A172 (cell line): ENCODE measurements at regions not wholly inside any gene's neighbourhood (a gene's known extent, or its start where the extent isn't known, plus 50 kb on each side); places are given as distances from the start of the nearest gene placed in this dataset.
"Not testable (repeated sequence)": the region's sequence is repeated elsewhere in the genome, so short reads cannot be mapped to it uniquely, and the experiment has no call there.

Experiments used
- DNase-seq: peaks from one replicate; pipeline ENCODE4 v3.0.0-alpha.2; 2015; ENCODE audit warnings: low spot score

DNA sequence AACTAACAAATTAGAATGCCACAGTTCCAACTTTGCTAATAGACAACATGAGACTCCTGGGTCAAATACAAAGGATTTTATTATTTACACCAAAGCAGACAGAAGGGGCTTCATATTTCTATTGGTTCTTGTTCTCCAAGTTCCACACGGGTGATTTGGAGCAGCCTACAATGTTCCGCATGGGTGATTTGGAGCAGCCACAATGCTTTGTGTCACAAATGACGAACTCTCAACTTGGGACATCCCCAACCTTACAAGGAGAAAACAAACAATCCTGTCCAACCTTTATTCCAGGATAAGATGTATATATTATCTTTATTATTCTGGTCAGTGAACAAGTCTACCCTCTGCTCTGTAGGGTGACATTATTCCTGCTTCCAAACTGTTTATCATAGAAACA is 694.3 kb upstream of the MGAT4C start:
- no peak for DNase-seq

DNA sequence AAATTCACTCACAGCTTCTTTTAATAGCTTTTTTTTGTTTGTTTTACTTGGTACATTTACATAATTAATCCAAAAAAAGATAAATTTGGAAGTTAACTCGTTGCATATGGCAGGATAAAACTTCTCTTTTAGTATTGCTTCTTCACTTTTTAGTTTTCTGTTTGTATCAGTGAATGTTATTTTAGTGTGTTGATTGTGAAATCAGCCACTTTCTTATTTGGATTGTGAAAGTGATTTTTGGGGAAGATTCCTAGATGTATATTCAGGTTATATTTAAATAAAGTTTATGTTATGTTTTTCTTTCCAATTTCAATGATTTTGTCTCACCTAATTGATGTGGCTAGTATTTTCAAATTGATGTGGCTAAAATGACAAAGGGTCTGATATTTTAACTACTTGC is 693.9 kb upstream of the MGAT4C start:
- no peak for DNase-seq

DNA sequence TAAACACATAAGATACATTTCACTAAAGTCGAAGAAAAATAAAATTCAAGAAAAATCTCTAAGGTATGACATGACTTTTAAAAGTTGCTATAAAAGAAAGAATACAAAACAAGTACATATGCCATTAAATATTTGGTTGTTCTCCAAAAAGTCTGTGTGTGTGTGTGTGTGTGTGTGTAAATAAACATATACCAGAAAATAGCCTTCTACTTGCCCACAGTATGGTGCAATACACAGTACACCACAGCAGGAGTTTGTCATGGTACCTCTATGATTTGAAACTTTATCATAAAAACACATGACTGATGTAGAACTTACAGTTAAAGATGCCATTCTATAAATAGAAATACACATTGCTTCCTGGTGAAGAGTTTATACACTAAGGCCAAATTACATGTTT is 692.7 kb upstream of the MGAT4C start:
- DNase-seq = no peak

DNA sequence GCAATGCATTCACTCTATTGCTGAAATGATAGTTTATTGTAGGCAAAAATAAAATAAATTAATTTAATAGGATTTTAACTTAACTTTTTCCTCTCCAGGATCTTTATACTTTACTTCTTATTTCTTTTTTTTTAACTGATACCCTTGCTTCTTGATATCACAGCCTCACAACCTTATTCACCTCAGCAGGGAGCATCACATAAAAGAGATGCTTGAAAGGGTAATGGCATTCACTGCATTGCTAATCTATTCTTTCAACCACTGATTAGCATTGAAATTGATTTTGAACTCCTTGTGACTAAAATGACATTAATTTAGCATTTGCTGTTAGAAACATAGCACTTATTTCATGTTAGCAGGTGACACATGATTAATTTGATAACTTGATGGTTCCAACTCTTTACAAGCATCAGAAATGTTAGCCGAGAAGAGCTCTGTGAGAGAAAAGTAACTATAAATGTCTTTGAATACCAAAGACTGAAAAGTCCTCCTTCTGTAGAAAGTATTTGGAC is 689.5 kb upstream of the MGAT4C start:
- no peak for DNase-seq

DNA sequence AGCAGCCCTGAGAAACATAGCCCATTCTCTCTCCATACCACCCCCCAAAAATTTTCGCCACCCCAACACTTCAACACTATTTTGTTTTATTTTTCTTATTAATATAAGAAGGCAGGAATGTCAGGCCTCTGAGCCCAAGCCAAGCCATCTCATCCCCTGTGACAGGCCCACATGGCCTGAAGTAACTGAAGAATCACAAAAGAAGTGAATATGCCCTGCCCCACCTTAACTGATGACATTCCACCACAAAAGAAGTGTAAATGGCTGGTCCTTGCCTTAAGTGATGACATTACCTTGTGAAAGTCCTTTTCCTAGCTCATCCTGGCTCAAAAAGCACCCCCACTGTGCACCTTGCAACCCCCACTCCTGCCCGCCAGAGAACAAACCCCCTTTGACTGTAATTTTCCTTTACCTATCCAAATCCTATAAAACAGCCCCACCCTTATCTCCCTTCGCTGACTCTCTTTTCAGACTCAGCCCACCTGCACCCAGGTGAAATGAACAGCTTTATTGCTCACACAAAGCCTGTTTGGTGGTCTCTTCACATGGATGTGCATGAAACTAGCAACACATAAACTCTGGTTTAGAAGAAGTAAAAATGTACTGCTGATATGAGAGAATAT is 688.1 kb upstream of the MGAT4C start:
- DNase-seq = not testable (repeated sequence)

DNA sequence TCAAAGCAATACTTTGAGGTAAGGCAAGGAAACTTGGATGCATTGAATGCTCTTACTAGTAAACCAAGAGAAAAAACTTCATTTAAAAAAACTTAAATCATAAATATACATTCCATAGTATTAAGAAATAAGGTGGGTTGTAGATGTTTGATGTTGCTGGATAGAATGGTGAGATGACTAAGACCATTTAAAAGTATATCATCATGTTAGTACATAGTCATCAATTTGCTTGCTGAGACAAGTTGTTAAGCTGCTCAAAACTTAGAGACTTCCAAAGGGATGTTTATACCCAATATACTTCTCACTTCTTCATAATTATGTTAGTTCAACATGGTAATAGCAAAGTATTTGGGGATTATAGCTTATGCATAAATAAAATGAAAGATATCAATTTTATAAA is 675.5 kb upstream of the MGAT4C start:
- no peak for DNase-seq

DNA sequence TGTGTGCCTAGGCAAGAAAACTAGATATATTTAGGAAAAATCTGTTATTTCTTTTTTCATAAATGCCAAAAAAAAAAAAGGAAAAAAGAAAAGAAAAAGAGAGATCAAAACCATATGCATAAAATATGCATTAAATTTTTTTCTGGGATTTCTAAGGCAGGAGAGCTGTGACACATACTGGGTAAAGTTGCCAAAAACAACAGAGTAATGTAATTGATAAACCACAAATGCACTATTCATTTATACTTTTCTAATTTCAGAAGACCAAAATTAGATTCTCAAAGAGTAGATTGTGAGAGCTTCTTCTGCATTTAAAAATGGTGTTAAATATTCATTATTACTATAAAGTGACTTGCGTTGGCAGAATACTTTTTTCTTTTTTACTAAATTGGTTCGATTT is 673.8 kb upstream of the MGAT4C start:
- DNase-seq = no peak

DNA sequence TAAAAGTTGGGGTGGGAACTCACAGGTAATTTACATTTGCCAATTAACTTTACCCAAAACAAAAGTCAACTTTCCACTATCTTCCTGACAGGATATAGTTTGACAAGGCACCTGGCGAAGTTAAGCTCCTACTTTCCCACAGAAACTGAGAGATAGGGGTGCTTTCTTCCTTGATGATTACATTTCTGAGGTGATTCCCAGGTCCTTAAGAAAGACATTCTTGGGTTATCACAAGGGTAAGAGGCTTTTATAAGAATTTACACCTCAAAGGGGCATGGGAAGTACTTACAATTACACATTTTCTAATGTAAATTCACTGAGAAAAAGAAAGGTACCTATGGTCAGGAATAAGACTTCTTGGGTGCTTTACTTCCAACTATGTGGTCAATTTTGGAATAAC is 660.9 kb upstream of the MGAT4C start:
- no peak for DNase-seq

DNA sequence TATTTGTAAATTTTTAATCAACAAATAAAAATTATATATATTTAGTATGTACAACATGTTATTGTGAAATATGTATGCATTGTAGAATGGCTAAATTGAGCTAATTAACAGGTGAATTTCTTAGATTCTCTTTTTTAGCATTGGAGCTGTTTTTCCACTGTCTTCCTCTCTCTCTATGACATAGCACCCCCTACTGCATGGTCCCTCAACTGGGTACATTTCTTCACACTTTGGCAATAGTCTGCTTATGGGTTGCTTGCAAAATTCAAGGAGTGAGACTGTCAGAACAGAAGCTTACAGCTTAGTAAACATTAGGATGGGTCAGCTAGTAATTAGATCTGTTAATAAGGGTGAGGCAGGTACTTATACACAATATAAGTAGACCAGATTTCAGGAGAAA is 658.5 kb upstream of the MGAT4C start:
- peak; percentile 31 for DNase-seq

DNA sequence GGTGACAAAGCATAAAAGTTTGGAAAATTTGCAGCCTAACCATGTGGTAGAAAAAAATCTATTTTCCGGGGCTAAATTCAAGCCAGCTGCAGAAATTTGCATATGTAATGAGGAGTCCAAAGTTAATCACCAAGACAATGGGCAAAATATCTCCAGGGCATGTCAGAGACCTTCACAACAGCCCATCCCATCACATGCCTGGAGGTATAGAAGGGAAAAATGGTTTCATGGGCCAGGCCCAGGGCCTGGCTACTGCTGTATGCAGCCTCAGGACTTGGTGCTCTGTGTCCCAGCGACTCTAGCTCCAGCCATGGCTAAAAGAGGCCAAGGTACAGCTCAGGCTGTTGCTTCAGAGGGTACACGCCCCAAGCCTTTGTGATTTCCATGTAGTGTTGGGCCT is 655.8 kb upstream of the MGAT4C start:
- no peak for DNase-seq

DNA sequence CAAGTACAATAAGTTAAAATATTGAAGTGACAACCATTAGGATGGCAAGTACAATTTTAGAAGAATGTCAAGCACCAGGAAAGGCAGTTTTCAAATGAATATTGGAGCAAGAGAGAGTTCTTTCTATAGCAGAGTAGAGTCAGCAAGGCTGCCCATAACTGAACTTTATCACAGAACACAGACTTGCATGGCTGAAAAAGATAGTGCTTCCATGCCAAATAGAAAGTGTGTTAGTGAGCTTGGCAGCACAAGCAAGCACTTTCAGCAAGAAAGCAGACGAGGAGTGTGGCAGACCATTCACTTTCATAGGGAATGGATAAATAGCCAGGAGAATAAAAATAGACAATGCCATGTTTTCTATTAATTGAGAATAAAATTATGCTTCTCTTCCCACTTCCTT is 647.0 kb upstream of the MGAT4C start:
- DNase-seq = no peak

DNA sequence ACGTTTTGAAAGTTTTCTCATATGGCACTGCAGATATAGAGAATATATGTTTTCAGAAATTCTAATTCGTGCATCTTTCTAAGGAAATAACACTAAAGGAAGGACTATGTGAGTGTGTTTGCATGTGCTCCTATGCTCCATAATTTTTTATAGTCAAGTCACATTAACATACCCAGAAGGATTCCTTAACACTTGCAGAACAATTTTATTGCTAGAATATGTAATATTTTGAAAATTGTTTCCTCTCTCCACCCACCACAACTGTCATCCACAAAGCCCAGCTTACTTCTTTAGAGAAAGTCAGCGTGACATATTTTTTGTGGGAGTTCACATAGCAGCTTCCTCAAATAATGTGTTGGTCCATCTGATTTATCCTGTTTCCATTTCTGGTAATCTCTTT is 604.6 kb upstream of the MGAT4C start:
- no peak for DNase-seq

DNA sequence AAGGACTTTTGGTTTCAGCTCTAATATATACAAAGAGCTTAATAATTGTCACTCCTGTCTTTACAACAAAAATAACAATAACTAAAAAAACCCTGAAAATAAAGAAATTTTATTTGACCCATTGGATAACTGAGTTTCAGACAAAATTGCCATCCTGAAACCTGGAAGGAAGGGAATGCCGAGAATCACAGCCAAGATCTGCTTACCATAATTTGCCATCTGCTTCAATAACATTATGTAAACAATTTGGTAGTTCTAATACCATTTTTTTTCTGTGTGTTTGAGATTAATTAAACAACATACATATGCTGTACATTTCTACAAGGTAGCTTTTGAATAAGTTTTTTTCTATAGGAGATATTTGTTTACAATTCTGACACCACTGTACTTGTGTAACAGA is 596.3 kb upstream of the MGAT4C start:
- no peak for DNase-seq

DNA sequence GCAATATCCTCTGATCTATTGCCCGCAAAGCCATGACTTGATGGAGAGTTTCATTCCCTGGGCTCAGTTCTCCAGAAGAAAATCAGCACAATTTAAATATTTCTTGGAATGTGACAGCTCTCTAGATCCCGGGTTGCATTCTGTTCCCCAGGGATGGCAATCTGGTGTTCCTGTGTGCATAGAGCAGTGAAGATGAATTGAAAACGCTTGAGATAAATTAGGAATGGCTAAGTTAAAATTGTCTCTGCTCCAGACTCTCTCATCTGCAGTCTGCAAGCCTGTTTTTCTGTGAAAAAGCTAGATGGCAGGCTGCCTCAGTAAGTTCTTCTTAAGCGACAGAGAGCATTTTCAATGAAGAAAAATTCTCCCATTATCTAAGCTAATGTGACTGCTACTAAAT is 582.5 kb upstream of the MGAT4C start:
- no peak for DNase-seq

DNA sequence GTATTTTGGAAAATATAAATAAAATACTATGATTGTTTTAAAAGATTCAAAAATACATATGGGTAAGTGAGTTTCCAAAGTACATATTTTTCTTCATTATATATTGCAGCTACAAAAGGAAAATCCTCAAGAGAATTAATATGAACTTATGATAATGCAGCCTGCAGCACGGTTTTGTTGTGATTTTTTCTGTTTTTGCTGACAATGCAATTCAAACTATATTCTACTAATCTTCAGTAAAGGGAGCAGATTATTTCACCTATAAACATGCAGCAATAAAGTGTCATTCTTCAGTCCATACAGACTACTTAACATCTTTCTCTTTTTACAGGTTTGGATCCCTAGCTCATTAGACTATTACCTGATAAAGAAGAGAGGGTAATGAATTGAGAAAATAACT is 582.1 kb upstream of the MGAT4C start:
- DNase-seq = no peak

DNA sequence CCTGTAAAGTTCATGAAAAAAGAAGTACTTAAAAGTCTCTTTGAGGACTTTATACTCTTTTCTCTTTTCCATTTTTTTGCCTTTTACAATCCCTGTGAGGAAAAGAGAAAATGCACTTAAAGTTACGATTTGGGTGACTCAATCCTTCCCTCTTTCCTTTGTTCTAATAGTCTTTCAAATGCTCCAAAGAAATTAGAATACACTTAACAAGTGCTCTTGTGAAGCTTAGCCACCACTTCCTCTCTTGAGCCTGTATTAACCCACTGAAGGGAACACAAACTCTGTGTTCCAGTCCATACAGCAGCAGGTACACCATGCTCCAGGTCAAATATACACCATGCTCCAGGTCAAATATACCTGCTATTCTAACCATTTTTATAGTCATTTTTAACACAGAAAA is 581.1 kb upstream of the MGAT4C start:
- no peak for DNase-seq

DNA sequence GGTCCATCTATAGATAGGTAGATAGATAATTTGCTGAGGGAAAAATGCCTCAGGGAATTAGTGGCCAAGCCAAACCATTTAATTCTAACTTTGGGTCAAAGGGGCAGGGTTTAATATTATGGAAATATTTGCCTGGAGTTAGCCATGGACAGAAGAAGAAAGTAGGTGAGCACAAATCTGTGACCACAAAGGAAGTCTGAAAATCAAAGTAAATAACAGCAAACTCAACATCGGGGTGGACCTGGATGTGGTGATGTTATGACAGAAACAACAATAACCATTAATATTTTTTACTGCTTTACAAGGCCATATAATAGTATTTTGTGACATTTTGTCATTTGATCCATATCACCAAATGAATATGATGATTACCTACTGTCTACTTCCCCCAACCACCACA is 578.0 kb upstream of the MGAT4C start:
- DNase-seq = no peak

DNA sequence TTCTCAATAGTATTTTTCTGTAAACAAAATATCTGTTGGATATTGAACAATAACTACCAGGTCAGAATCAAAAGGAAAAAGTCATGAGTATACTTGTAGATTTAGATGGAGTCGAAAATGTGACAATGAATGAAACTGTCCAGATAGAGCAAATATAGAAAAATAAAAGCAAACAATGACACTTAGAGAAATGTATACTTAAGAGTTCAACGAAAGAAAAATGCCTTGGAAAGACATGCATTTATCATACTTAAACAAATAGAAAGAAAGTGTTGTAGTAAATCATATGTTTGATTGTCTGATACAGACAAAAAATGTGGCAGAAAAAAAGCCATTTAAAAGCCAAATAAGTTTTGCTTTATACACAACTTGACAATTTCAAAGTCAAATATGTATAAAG is 571.2 kb upstream of the MGAT4C start:
- DNase-seq = no peak

DNA sequence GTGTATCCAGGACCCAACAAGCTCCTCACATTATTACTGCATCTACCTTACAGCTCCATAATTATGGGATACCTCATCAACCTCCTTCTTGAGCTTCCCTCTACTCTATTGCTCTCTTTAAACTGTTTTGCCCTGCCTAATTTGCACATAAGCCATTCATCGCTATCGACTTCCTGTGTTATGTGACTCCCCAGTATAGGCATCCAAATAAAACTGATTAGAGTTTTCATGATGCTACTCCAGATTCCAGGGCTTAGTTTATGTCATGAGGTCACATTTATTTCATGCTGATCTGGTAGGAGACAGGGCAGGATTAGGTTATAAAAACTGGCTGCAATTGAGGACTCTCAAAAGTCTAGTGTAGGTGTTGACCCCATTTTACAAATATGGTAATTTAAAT is 569.9 kb upstream of the MGAT4C start:
- DNase-seq = peak; percentile 11

DNA sequence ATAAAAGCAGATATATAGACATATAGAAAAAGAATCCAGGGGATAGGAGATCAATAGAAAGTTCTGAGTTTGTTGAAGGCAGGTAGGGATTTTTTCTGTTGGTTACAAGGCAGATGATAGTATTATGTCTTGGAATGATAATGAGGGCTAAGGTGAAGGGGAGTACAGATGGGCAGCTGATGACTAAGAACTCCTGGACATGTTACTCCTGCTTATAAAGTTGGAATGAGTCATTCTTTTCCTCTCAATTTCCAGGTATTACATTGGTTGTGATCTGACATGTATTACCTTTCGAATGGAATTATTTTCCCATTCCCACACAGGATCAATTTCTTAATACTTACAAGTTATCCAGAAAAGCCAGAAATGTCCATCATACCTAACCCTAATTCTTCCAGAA is 545.2 kb upstream of the MGAT4C start:
- peak; percentile 7 for DNase-seq

DNA sequence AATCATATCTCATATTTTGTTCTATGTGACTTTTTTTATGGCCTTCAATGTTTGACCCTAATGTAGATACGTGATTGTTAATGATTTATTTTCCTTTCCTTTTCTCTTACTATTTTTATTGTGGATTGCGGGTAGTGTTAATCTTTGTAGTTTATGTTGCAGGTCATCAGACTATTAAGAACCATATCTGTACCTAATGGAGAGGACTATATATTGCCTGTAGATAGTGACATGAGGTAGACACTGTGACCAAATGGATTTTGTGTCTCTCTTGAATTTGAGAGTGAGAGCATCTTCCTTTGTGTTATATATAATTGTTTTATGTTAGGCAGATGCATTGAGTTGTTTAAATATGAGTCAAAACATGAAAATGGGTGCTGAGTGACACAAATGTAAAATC is 543.4 kb upstream of the MGAT4C start:
- DNase-seq = no peak

DNA sequence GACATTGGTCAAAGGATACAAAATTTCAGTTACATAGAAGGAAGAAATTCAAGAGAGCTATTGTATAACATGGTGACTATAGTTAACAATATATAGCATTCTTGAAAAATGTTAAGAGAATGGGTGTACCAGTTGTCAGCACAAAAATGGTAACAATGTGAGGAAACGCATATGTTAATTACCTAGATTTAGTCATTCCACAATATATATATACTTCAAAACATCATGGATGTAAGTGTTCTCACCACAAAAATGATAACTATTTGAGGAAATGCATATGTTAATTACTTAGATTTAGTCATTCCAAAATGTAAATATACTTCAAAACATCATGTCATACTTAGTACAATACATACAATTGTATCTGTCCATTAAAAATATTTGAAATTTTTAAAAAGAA is 540.4 kb upstream of the MGAT4C start:
- no peak for DNase-seq

DNA sequence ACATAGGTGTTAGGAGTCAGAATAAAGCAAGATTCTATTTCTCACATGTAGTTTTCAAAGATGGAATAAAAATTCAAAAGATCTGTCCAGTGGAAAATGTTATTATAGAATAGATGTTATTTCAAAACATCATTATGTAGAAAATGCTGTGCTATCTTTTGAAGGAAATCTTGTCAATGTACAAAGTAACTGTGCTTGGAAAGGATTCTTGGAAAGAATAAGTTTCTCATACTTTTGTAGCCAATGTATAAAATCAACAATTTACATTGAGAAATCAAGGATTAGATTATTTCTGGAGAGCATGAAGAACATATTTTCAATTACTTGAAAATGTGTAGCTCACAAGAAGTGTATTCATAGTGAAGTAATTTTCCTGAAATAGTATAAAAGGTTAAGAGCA is 532.5 kb upstream of the MGAT4C start:
- no peak for DNase-seq

DNA sequence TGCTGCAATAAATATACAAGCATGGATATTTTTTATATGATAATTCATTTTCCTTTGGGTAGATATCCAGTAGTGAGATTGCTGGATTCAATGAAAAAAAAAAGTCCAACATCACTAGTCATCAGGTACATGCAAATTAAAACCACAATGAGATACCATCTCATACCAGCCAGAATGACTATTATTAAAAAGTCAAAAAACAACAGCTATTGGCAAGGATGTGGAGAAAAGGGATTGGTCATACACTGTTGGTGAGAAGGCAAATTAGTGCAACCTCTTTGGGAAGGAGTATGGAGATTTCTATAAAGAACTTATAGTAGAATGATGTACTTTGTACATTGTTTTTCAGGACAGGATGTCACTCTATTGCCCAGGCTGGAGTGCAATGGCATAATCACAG is 531.2 kb upstream of the MGAT4C start:
- no peak for DNase-seq

DNA sequence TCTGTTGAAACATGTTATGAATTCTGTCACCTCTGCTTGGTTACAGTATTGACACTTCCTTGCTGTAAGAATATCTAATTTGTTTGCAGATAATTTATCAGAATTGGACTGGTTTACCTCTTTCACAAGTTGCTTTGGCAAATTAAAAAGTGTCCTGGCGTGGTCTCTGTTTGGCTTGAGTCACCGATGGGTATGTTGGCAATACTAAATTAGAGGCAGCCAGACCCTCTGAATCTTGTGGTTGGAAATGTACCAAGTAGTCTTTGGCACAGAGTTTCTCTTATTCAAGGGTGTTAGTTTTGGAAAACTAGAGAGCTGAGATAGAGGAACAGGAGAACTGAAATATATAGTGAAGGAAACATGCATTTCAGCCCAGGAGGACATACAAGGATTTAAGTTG is 521.1 kb upstream of the MGAT4C start:
- DNase-seq = no peak
